RWPE1 (cell line): ENCODE measurements at regions not wholly inside any gene's neighbourhood (a gene's known extent, or its start where the extent isn't known, plus 50 kb on each side); places are given as distances from the start of the nearest gene placed in this dataset.
"Not testable (repeated sequence)": the region's sequence is repeated elsewhere in the genome, so short reads cannot be mapped to it uniquely, and the experiment has no call there.

Source experiments
- CTCF ChIA-PET: fragments of 350-600 bp; sonication (Branson Sonifier 250); formaldehyde crosslinking; extraction: SDS; loops from one replicate; lab custom pipeline; 2021; lab: Yijun Ruan, JAX
- POLR2A ChIA-PET: fragments of 400-600 bp; formaldehyde crosslinking; extraction: SDS; loops from one replicate; lab custom pipeline; 2020; ENCODE audit warnings: antibody characterized with exemption; ENCODE audit not compliant: low non-redundant PET; lab: Yijun Ruan, JAX
- DNase-seq: peaks from one replicate; pipeline ENCODE4 v3.0.0; 2012; ENCODE audit warnings: low spot score
- H3K27ac ChIP-seq: fragments of 450-650 bp; 2 replicates; pipeline ENCODE4 v1.5.1; 2017
- TF ChIP-seq, protein P1 (sequence below): fragments of 450-650 bp; conservative IDR thresholded peaks from 2 replicates; pipeline ENCODE4 v1.5.1; 2017; ENCODE audit warnings: low read depth, mild to moderate bottlenecking

DNA sequence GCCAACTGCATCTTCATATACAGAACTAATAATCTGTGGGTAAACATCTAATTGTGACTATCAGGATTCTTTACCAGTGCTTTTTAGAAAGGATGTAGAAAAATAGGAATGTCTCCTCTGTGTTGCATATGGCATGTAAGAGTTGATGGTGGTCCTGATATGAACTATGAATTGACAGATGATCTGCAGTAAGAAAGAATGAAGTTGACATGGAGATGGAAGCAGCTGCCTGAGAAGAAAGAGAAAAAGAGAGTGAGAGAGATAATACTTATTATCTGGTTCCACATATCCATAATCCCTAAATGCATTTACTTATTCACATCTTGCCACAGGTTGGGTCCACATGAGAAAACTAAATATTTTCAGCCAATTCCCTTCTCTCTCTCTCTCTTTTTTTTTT is 1022.9 kb downstream of the SLC6A15 start:
- H3K27ac ChIP-seq, result no peak overlapping the region
- TF ChIP-seq, protein P1, sequence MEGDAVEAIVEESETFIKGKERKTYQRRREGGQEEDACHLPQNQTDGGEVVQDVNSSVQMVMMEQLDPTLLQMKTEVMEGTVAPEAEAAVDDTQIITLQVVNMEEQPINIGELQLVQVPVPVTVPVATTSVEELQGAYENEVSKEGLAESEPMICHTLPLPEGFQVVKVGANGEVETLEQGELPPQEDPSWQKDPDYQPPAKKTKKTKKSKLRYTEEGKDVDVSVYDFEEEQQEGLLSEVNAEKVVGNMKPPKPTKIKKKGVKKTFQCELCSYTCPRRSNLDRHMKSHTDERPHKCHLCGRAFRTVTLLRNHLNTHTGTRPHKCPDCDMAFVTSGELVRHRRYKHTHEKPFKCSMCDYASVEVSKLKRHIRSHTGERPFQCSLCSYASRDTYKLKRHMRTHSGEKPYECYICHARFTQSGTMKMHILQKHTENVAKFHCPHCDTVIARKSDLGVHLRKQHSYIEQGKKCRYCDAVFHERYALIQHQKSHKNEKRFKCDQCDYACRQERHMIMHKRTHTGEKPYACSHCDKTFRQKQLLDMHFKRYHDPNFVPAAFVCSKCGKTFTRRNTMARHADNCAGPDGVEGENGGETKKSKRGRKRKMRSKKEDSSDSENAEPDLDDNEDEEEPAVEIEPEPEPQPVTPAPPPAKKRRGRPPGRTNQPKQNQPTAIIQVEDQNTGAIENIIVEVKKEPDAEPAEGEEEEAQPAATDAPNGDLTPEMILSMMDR, result no peak
- CTCF ChIA-PET, result interaction anchor here (0.6 kb wide), 1 partner anchor 204 kb away, joined by 3 read pairs; no protein-coding TSS in a partner anchor
- POLR2A ChIA-PET, result no interaction called here
- no peak for DNase-seq

DNA sequence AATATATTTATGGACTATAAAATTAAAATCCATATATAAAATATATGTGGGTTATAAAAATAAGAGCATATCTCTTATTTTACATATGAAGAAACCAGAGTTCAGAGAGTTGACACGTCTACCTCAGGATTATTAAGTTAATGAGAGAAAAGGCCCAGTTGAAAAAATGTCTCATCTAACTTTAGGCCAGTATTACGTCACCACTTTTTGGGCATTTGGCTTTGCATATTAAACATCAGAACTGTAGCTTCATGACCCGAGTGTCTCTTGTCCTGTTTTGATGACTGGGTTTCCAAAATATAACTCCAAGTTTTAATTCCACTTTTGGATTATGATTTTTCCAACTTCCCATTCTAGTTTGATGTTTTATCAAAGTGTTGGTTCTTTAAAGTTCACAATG is 1026.1 kb downstream of the SLC6A15 start:
- ChIA-PET POLR2A (no interaction called here), CTCF (no interaction called here)
- no peak overlapping the region for H3K27ac ChIP-seq
- DNase-seq, result no peak
- TF ChIP-seq, protein P1, result no peak

DNA sequence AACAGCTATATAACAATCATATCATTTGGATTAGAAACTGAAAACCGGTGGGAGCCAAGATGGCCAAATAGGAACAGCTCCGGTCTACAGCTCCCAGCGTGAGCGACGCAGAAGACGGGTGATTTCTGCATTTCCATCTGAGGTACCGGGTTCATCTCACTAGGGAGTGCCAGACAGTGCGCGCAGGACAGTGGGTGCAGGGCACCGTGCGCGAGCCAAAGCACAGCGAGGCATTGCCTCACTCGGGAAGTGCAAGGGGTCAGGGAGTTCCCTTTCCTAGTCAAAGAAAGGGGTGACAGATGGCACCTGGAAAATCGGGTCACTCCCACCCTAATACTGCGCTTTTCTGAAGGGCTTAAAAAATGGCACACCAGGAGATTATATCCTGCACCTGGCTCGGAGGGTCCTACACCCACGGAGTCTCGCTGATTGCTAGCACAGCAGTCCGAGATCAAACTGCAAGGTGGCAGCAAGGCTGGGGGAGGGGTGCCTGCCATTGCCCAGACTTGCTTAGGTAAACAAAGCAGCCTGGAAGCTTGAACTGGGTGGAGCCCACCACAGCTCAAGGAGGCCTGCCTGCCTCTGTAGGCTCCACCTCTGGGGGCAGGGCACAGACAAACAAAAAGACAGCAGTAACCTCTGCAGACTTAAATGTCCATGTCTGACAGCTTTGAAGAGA is 1041.5 kb downstream of the SLC6A15 start:
- POLR2A ChIA-PET, CTCF ChIA-PET, H3K27ac ChIP-seq, DNase-seq: not testable (repeated sequence)

DNA sequence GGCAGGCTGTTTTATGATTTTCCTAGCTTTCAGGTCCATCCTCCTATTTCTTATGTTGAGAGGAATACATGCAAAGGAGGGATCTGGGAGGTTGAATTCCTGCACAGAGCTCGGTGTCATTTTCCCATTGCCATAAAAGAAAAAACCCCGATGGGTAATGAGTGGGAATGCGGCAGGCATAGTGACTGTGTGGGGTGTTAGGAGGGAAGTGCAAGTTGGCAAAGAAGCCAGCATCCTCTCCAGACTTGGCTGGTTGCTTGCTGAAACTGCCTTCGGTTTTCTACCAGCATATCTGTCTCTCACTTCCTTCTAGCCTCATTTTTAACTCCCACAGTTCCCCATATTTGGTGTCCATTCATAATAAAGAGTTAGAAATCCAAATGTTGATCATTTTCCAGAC is 1046.1 kb downstream of the SLC6A15 start:
- H3K27ac ChIP-seq, result no peak overlapping the region
- ChIA-PET CTCF (interaction anchor here (0.6 kb wide), 1 partner anchor 39 kb away, joined by 5 read pairs; no protein-coding TSS in a partner anchor), POLR2A (no interaction called here)
- DNase-seq, result no peak
- TF ChIP-seq, protein P1, result no peak

DNA sequence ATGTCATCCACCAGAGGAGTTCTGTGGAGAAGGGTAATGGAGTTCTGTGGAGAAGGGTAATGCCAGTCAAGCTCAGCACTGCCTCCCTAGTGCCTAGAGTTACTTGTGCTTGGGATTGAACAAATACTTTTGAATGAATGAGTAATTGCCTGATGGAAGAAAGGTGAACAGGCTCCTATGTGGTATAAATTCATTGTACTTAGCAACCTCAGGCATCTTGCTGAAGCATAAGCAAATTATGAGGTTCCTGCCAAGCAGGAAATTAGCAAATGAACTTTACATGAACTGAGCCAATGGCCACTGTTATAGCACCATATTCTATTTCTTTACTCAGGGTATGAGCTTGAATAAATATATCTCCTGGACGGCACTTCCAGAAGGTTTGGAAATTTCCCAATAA is 1047.2 kb downstream of the SLC6A15 start:
- CTCF ChIA-PET, result no interaction called here
- no peak overlapping the region for H3K27ac ChIP-seq
- TF ChIP-seq, protein P1, result no peak
- DNase-seq, result no peak
- POLR2A ChIA-PET, result no interaction called here

DNA sequence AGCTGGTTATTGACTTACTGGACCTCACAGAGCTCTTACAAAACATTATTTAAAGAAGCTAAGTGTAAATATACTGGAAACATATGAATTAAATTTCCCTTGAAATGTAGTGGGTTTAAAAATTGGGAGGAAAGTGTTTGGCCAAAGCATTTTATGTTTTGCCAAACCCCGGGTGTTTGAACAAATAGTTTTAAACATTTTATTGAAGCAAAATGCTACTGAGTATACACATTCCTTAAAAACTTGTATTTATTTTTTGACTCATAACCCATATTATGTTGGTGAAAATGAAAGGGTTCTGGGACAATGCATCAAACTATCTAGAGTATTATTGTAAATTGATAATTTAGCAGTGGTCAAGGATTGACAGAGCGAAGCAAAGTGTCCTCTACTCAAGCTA is 1048.5 kb downstream of the SLC6A15 start:
- ChIA-PET CTCF (interaction anchor here (0.6 kb wide), 1 partner anchor 17 kb away, joined by 4 read pairs; no protein-coding TSS in a partner anchor), POLR2A (no interaction called here)
- TF ChIP-seq, protein P1, result no peak

DNA sequence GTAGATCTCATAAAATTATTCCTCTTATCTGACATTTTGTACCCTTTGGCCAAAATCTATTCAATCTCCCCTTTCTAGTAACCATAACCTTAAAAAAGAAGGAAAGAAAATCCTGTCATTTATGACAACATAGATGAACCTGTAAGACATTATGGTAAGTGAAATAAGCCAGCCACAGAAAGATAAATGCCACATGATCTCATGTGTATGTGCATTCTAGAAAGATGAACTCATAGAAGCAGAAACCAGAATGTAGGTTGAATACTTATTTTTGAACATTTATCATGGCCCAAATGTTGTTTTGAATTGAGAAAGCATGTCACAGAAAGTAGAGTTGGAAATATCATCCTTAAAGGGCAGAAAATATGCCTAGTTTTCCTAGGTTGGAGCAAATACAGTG is 1053.6 kb downstream of the SLC6A15 start:
- TF ChIP-seq, protein P1, result no peak
- no peak for DNase-seq
- H3K27ac ChIP-seq, result no peak overlapping the region
- POLR2A ChIA-PET, result no interaction called here
- CTCF ChIA-PET, result no interaction called here

More for the DNA sequence above, 1048.5 kb downstream of the SLC6A15 start:
- no peak overlapping the region for H3K27ac ChIP-seq
- DNase-seq, result no peak
